HL-60 (cell line): ENCODE measurements at regions not wholly inside any gene's neighbourhood (a gene's known extent, or its start where the extent isn't known, plus 50 kb on each side); places are given as distances from the start of the nearest gene placed in this dataset.
A peak's percentile ranks its signal among the peaks of the same experiment; 100 is the strongest.

Experiments
- DNase-seq, 2 experiments: peaks; one replicate each; pipeline ENCODE4 v3.0.0-alpha.2; 2010 to 2020; ENCODE audit warnings: low read depth in 1 of 2, low spot score in 1 of 2
- H3K27ac ChIP-seq: fragments of 250-450 bp; sonication (Bioruptor Pico); replicated peaks from 2 replicates; pipeline ENCODE4 v1.5.1; 2020; ENCODE audit warnings: mild to moderate bottlenecking, moderate library complexity
- H3K27me3 ChIP-seq: fragments of 250-450 bp; sonication (Bioruptor Pico); 2 replicates; pipeline ENCODE4 v1.5.1; 2021; ENCODE audit warnings: mild to moderate bottlenecking, moderate library complexity; ENCODE audit not compliant: insufficient read depth, poor library complexity, severe bottlenecking
- H3K4me3 ChIP-seq: replicated peaks from 2 replicates; pipeline ENCODE4 v1.5.1; 2011; ENCODE audit warnings: mild to moderate bottlenecking, control low read depth, low read length; ENCODE audit not compliant: insufficient read depth
- GABPA ChIP-seq: IDR thresholded peaks from 2 replicates; pipeline ENCODE4 v1.6.1; 2012; ENCODE audit warnings: low read depth
- POLR2AphosphoS5 ChIP-seq: IDR thresholded peaks from 2 replicates; pipeline ENCODE4 v1.6.1; 2012; ENCODE audit warnings: low read depth
- SPI1 ChIP-seq: IDR thresholded peaks from 2 replicates; pipeline ENCODE4 v1.6.1; 2012; ENCODE audit warnings: low read depth, mild to moderate bottlenecking, borderline replicate concordance
- TF ChIP-seq, protein P1 (sequence below): IDR thresholded peaks from 2 replicates; pipeline ENCODE4 v1.6.1; 2012; ENCODE audit warnings: low read depth; ENCODE audit not compliant: insufficient replicate concordance
- TF ChIP-seq, protein P2 (sequence below): IDR thresholded peaks from one replicate; pipeline ENCODE4 v1.5.1; 2011; ENCODE audit warnings: low read length, control low read depth, inconsistent platforms; ENCODE audit not compliant: insufficient read depth

DNA sequence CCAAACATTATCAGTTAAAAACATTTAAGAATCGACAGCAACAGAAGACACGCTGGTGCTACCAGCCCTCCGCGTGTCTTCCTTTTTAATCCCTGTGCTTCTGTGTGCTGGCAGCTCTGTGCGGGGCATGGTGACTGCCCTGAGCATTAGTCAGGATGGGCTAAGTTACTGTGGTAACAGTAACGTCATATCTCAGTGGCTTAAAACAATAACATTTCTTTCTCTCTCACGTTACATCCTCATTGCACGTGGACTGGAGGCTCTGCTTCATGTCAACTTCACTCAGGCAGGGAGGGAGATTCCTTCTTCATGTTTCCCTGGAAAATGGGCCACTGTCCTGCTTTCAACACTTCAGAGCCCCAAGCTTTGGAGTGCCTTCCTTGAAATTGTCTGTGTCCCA is 378.5 kb downstream of the CCSER2 start:
- Histone ChIP-seq H3K4me3 (no peak overlapping the region), H3K27me3 (peaks cover 4% of the 10 kb centered on the region), H3K27ac (no peak overlapping the region)
- TF ChIP-seq SPI1 (no peak), GABPA (no peak), POLR2AphosphoS5 (no peak)
- TF ChIP-seq, protein P1, sequence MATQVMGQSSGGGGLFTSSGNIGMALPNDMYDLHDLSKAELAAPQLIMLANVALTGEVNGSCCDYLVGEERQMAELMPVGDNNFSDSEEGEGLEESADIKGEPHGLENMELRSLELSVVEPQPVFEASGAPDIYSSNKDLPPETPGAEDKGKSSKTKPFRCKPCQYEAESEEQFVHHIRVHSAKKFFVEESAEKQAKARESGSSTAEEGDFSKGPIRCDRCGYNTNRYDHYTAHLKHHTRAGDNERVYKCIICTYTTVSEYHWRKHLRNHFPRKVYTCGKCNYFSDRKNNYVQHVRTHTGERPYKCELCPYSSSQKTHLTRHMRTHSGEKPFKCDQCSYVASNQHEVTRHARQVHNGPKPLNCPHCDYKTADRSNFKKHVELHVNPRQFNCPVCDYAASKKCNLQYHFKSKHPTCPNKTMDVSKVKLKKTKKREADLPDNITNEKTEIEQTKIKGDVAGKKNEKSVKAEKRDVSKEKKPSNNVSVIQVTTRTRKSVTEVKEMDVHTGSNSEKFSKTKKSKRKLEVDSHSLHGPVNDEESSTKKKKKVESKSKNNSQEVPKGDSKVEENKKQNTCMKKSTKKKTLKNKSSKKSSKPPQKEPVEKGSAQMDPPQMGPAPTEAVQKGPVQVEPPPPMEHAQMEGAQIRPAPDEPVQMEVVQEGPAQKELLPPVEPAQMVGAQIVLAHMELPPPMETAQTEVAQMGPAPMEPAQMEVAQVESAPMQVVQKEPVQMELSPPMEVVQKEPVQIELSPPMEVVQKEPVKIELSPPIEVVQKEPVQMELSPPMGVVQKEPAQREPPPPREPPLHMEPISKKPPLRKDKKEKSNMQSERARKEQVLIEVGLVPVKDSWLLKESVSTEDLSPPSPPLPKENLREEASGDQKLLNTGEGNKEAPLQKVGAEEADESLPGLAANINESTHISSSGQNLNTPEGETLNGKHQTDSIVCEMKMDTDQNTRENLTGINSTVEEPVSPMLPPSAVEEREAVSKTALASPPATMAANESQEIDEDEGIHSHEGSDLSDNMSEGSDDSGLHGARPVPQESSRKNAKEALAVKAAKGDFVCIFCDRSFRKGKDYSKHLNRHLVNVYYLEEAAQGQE: no peak
- TF ChIP-seq, protein P2, sequence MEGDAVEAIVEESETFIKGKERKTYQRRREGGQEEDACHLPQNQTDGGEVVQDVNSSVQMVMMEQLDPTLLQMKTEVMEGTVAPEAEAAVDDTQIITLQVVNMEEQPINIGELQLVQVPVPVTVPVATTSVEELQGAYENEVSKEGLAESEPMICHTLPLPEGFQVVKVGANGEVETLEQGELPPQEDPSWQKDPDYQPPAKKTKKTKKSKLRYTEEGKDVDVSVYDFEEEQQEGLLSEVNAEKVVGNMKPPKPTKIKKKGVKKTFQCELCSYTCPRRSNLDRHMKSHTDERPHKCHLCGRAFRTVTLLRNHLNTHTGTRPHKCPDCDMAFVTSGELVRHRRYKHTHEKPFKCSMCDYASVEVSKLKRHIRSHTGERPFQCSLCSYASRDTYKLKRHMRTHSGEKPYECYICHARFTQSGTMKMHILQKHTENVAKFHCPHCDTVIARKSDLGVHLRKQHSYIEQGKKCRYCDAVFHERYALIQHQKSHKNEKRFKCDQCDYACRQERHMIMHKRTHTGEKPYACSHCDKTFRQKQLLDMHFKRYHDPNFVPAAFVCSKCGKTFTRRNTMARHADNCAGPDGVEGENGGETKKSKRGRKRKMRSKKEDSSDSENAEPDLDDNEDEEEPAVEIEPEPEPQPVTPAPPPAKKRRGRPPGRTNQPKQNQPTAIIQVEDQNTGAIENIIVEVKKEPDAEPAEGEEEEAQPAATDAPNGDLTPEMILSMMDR: no peak
- DNase-seq: no peak

DNA sequence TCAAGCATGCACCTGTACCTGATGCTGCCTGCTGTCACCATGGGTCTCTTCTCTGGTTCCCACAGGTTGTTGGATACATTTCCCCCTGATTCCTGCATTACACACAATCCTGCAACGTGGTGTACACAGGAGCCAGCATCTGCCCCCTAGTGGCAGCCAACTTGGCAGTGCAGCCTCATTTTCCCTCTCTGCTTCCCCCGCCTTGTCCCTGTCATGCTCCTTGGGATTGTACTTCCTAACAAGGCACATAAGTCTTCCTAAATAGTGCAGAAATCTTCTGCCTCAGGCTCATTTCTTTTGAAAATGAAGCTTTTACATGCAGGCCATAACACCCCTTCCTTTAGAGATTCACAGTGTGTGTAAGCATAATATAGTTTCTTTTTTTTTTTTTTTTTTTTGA is 387.5 kb downstream of the CCSER2 start:
- H3K27me3 ChIP-seq: no peaks in the 10 kb centered on the region
- TF ChIP-seq, protein P1: no peak
- TF ChIP-seq, protein P2: peak; percentile 79
- no peak for TF ChIP-seq POLR2AphosphoS5
- H3K27ac ChIP-seq: no peak overlapping the region
- H3K4me3 ChIP-seq: no peak overlapping the region
- peak in 1 of 2 experiments; percentile 14 for DNase-seq

DNA sequence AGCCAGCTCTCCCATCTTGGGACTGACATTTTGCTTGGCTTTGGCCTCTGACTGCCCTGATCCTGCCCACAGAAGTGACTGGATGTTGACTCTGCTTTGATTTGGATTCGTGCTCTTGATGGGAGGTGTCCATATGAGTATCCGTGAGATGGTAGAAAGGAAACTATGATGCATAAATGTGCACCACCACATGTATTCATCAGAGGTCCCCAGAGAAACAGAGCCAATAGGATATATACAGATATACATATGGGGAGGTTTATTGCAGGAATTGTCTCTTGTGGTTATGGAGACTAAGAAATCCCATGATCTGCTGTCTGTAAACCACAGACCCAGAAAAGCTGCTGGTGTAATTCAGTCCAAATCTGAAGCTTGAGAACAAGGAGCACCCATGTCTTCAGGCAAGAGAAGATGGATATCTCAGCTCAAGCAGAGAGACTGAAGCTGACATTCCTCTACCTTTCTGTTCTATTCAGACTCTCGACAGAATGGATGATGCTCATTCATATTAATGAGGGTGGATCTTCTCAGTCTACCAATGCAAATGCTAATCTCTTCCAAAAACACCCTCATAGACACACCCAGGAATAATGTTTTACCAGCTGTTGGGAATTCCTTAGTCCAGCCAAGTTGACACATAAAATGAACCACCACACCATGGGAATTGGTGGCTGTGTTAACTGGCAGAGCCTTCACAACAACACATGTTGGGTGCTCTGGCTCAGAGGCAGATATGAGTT is 390.7 kb downstream of the CCSER2 start:
- Histone ChIP-seq H3K4me3 (no peak overlapping the region), H3K27me3 (no peaks in the 10 kb centered on the region), H3K27ac (no peak overlapping the region)
- no peak for TF ChIP-seq GABPA
- no peak for TF ChIP-seq POLR2AphosphoS5
- TF ChIP-seq, protein P2: no peak
- TF ChIP-seq SPI1: no peak
- TF ChIP-seq, protein P1: no peak
- DNase-seq: no peak
